MCF 10A (cell line): ENCODE measurements at regions not wholly inside any gene's neighbourhood (a gene's known extent, or its start where the extent isn't known, plus 50 kb on each side); places are given as distances from the start of the nearest gene placed in this dataset.

Source experiments
- BruUV-seq: library from RNA; stranded (reverse); fragments of 400-500 nt; replicated peaks from 2 replicates; lab custom pipeline; 2021; lab: Mats Ljungman, UMichigan
- CTCF ChIA-PET: fragments of 300-600 bp; sonication (Branson Sonifier 250); formaldehyde crosslinking; extraction: SDS; loops from one replicate; lab custom pipeline; 2021; ENCODE audit warnings: antibody characterized with exemption, inconsistent platforms; lab: Yijun Ruan, JAX
- POLR2A ChIA-PET: fragments of 300-600, 350-650 bp; sonication (Branson Sonifier 250); formaldehyde crosslinking; extraction: SDS; loops from one replicate; lab custom pipeline; 2020; ENCODE audit warnings: antibody characterized with exemption, inconsistent platforms; lab: Yijun Ruan, JAX
- DNase-seq: peaks from one replicate; pipeline ENCODE4 v3.0.0-alpha.2; 2018; ENCODE audit not compliant: unreplicated experiment
- H3K27ac Mint-ChIP-seq: one replicate; pipeline ENCODE4 v1.8.0; 2022; ENCODE audit warnings: mild to moderate bottlenecking, low read depth, mixed read lengths; ENCODE audit not compliant: unreplicated experiment
- H3K27me3 Mint-ChIP-seq: one replicate; pipeline ENCODE4 v1.8.0; 2022; ENCODE audit warnings: mixed read lengths; ENCODE audit not compliant: insufficient read depth, unreplicated experiment
- H3K36me3 Mint-ChIP-seq: one replicate; pipeline ENCODE4 v1.8.0; 2022; ENCODE audit warnings: mild to moderate bottlenecking, moderate library complexity, mixed read lengths; ENCODE audit not compliant: insufficient read depth, unreplicated experiment
- H3K4me1 Mint-ChIP-seq: one replicate; pipeline ENCODE4 v1.8.0; 2022; ENCODE audit warnings: mixed read lengths; ENCODE audit not compliant: insufficient read depth, unreplicated experiment
- H3K4me3 Mint-ChIP-seq: one replicate; pipeline ENCODE4 v1.8.0; 2022; ENCODE audit warnings: mild to moderate bottlenecking, moderate library complexity, mixed read lengths; ENCODE audit not compliant: unreplicated experiment
- H3K9me3 Mint-ChIP-seq: one replicate; pipeline ENCODE4 v1.8.0; 2022; ENCODE audit warnings: mixed read lengths; ENCODE audit not compliant: unreplicated experiment
- intact Hi-C: fragments of 100-400 bp; cut with micrococcal nuclease; formaldehyde crosslinking; loops from 2 replicates; pipeline ENCODE4 v1.14.1; 2022
- TF ChIP-seq, protein P1 (sequence below): fragments of 200-600 bp; IDR thresholded peaks from one replicate; pipeline ENCODE4 v1.8.0; 2022; ENCODE audit warnings: antibody characterized with exemption, mild to moderate bottlenecking; ENCODE audit not compliant: unreplicated experiment

DNA sequence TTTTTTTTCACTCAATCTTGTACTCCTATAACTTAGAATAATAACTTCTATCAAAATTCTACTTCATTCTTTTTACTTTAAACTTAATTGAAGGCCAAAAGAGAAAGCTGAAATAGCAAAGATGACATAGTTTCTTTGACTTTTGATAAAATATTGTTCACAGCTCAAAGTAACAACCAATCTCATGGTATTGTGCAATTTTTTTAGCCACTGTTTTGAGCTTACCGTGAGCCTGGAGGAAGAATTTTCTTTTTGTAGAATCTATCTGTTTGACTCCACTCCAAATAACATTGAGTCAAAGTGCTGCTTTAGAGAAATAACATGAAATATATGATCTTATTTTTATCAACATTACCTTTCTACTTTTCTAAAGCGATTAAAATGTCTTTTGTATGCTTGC, 903.9 kb upstream of the FOXG1 start:
- intact Hi-C loops, result no loop called here
- BruUV-seq, result no TSS peak
- no peaks in the 10 kb centered on the region for H3K36me3 Mint-ChIP-seq
- ChIA-PET POLR2A (no interaction called here), CTCF (interaction anchor here (0.7 kb wide), 1 partner anchor 46 kb away, joined by 4 read pairs; no protein-coding TSS in a partner anchor)
- no peak overlapping the region for H3K4me3 Mint-ChIP-seq
- no peaks in the 10 kb centered on the region for H3K4me1 Mint-ChIP-seq
- no peak overlapping the region for H3K27ac Mint-ChIP-seq
- no peaks in the 10 kb centered on the region for H3K9me3 Mint-ChIP-seq
- H3K27me3 Mint-ChIP-seq, result no peaks in the 10 kb centered on the region
- TF ChIP-seq, protein P1, sequence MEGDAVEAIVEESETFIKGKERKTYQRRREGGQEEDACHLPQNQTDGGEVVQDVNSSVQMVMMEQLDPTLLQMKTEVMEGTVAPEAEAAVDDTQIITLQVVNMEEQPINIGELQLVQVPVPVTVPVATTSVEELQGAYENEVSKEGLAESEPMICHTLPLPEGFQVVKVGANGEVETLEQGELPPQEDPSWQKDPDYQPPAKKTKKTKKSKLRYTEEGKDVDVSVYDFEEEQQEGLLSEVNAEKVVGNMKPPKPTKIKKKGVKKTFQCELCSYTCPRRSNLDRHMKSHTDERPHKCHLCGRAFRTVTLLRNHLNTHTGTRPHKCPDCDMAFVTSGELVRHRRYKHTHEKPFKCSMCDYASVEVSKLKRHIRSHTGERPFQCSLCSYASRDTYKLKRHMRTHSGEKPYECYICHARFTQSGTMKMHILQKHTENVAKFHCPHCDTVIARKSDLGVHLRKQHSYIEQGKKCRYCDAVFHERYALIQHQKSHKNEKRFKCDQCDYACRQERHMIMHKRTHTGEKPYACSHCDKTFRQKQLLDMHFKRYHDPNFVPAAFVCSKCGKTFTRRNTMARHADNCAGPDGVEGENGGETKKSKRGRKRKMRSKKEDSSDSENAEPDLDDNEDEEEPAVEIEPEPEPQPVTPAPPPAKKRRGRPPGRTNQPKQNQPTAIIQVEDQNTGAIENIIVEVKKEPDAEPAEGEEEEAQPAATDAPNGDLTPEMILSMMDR, result no peak
- no peak for DNase-seq

DNA sequence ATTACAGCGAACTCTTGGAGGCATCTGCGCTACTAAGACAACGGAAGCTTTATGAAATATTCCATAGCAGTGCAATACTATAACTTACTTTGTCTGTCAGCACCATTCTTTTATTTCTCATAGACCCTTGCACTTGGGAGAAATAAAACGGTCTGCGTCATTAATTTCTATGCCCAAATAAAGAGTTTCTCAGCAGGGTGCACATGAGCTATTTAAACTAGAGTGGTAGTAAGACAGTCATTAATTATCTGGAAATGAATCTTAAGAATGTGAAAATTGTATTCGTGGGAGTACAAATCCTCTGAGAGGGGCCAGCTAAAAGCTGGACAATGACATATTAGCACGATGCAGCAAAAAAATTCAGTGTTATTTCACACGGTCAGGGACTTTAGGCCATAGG, 903.4 kb upstream of the FOXG1 start:
- CTCF ChIA-PET, result interaction anchor here (0.7 kb wide), 1 partner anchor 45 kb away, joined by 4 read pairs; no protein-coding TSS in a partner anchor
- H3K4me3 Mint-ChIP-seq, result no peak overlapping the region
- TF ChIP-seq, protein P1, result no peak

DNA sequence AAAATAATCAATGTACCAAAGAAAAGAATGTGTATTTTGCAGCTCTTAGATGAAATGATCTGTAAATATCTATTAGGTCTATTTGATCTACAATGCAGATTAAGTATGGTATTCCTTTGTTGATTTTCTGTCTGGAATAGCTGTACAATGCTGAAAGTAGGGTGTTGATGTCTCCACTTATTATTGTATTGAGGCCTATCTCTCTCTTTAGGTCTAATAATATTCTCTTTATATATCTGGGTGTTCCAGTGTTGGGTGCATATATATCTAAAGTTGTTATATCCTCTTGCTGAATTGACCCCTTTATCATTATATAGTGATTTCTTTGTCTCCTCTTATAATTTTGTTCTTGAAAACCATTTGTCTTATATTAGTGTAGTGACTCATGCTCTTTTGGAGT, 885.5 kb upstream of the FOXG1 start:
- TF ChIP-seq, protein P1, result no peak
- no TSS peak for BruUV-seq
- peaks cover 5% of the 10 kb centered on the region for H3K36me3 Mint-ChIP-seq
- intact Hi-C loops, result no loop called here
- POLR2A ChIA-PET, result interaction anchor here (0.6 kb wide), 1 partner anchor 35 kb away, joined by 3 read pairs; no protein-coding TSS in a partner anchor
- DNase-seq, result no peak
- H3K4me3 Mint-ChIP-seq, result no peak overlapping the region
- H3K27me3 Mint-ChIP-seq, result peaks cover 57% of the 10 kb centered on the region
- no peak overlapping the region for H3K27ac Mint-ChIP-seq
- CTCF ChIA-PET, result no interaction called here
- peaks cover 7% of the 10 kb centered on the region for H3K9me3 Mint-ChIP-seq
- H3K4me1 Mint-ChIP-seq, result no peaks in the 10 kb centered on the region

More for the DNA sequence above, 903.4 kb upstream of the FOXG1 start:
- no TSS peak for BruUV-seq
- intact Hi-C loops, result no loop called here
- Mint-ChIP-seq H3K9me3 (no peaks in the 10 kb centered on the region), H3K27ac (no peak overlapping the region), H3K4me1 (no peaks in the 10 kb centered on the region), H3K27me3 (no peaks in the 10 kb centered on the region), H3K36me3 (no peaks in the 10 kb centered on the region)
- POLR2A ChIA-PET, result no interaction called here
- DNase-seq, result no peak

DNA sequence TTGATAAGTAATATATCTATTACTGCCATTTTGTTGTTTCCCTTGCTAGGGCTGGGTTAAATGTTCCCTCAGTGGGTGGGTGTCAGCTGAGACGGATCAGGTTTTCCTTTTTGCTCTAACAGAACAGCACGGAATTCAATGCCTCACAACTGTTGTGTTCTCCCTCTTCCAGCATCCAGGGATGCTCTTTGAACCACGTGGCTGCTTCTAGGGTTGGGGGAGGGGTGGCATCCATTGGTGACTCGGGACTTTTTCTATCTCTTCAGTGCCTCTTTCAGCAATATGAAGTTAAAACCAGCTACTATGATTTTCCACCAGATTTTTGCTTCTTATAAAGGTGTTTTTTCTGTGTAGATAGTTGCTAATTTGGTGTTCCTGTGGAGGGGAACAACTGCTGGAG, 884.9 kb upstream of the FOXG1 start:
- no peak for DNase-seq
- Mint-ChIP-seq H3K4me3 (no peak overlapping the region), H3K36me3 (peaks cover 5% of the 10 kb centered on the region), H3K9me3 (peaks cover 7% of the 10 kb centered on the region), H3K27ac (no peak overlapping the region), H3K4me1 (no peaks in the 10 kb centered on the region), H3K27me3 (peaks cover 57% of the 10 kb centered on the region)
- CTCF ChIA-PET, result no interaction called here
- POLR2A ChIA-PET, result no interaction called here
- intact Hi-C loops, result no loop called here
- BruUV-seq, result no TSS peak
- TF ChIP-seq, protein P1, result no peak
